ENCODE measurements at regions not wholly inside any gene's neighbourhood (a gene's known extent, or its start where the extent isn't known, plus 50 kb on each side); places are given as distances from the start of the nearest gene placed in this dataset.
"Not testable (repeated sequence)": the region's sequence is repeated elsewhere in the genome, so short reads cannot be mapped to it uniquely, and the experiment has no call there.

DNA sequence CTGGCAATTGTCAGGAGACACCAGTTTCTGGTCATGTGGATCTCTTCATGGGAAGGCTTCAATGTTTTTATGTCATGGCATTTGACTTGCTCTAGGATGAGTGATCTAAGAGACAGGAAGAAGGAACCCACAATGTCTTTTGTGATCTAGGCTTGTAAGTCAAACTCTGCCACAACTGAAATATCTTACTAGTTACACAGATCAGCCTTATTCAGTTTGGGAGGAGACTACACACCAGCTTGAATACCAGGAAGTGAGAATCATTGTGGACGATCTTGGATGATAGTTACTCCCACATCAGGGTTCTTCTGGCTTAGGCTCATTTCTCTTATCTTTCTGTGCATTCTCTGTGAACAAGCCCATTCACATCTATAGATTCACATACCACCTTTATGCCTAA, 236.2 kb upstream of the FBXO33 start:
- no peak overlapping the region for H3K4me3 ChIP-seq (ENCODE audit: low read depth, low read length)
- no peak for DNase-seq (ENCODE audit: low read depth)
- H3K27me3 ChIP-seq (ENCODE audit: control insufficient read depth, insufficient read depth, low read length) = no peaks in the 10 kb centered on the region
- TF ChIP-seq CTCF (IDR thresholded peaks at IDR 0.05; ENCODE audit: insufficient read depth, low read length, poor library complexity, severe bottlenecking) = no peak
- H3K36me3 ChIP-seq (ENCODE audit: control insufficient read depth, insufficient read depth, low read length) = no peaks in the 10 kb centered on the region

GRCh38 chr14:39666386-39666785, 234.2 kb upstream of the FBXO33 start:
- Histone ChIP-seq H3K27me3 (ENCODE audit: control insufficient read depth, insufficient read depth, low read length) (no peaks in the 10 kb centered on the region), H3K4me3 (ENCODE audit: low read depth, low read length) (no peak overlapping the region), H3K36me3 (ENCODE audit: control insufficient read depth, insufficient read depth, low read length) (no peaks in the 10 kb centered on the region)
- no peak for DNase-seq (ENCODE audit: low read depth)
- TF ChIP-seq CTCF (IDR thresholded peaks at IDR 0.05; ENCODE audit: insufficient read depth, low read length, poor library complexity, severe bottlenecking) = no peak

DNA sequence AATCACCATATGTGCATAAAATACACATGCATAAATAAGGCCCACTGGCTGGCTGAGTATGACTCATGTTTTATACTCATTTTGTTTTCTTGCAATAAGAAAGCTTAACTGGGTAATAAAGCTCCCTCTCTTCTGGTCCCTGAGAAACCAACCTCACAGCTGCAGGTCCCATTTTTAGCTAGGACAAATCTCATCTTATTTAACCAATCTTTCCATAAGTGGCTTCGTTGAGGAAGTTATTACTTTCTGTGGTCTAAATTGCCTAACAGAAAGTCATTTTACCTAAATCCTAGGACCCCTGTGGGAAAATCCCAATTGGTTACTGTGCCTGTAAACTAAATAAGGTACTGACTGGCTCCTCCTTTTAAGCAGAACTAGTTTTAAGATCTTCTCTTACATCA, 232.8 kb upstream of the FBXO33 start:
- H3K4me3 ChIP-seq (ENCODE audit: low read depth, low read length) = no peak overlapping the region
- no peak for DNase-seq (ENCODE audit: low read depth)

GRCh38 chr14:39664646-39665045, 232.4 kb upstream of the FBXO33 start:
- H3K4me3 ChIP-seq (ENCODE audit: low read depth, low read length) = no peak overlapping the region
- no peaks in the 10 kb centered on the region for H3K27me3 ChIP-seq (ENCODE audit: control insufficient read depth, insufficient read depth, low read length)
- no peaks in the 10 kb centered on the region for H3K36me3 ChIP-seq (ENCODE audit: control insufficient read depth, insufficient read depth, low read length)
- no peak for TF ChIP-seq CTCF (IDR thresholded peaks at IDR 0.05; ENCODE audit: insufficient read depth, low read length, poor library complexity, severe bottlenecking)
- DNase-seq (ENCODE audit: low read depth) = no peak

More for the DNA sequence above, 232.8 kb upstream of the FBXO33 start:
- Histone ChIP-seq H3K36me3 (ENCODE audit: control insufficient read depth, insufficient read depth, low read length) (no peaks in the 10 kb centered on the region), H3K27me3 (ENCODE audit: control insufficient read depth, insufficient read depth, low read length) (no peaks in the 10 kb centered on the region)
- no peak for TF ChIP-seq CTCF (IDR thresholded peaks at IDR 0.05; ENCODE audit: insufficient read depth, low read length, poor library complexity, severe bottlenecking)

DNA sequence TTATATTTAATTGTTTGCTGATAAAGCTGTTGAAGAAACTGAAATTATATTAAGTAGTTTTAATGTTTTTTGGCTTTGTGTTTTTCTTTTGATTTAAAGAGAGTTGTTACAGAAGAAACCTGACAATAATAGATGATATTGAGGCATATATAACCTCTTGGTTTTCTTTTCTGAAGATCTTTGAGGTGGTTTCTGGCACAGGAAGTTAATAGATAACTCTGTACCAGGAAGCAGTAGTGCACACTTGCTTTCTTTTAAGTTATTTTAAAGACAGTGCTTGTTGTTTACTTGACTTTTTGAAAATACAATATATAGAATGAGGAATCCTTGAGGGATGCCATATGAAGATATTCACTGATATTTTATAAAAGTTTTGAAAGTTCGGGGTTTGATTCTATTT, 209.0 kb upstream of the FBXO33 start:
- TF ChIP-seq CTCF (IDR thresholded peaks at IDR 0.05; ENCODE audit: insufficient read depth, low read length, poor library complexity, severe bottlenecking) = no peak
- H3K27me3 ChIP-seq (ENCODE audit: control insufficient read depth, insufficient read depth, low read length) = no peaks in the 10 kb centered on the region
- DNase-seq (ENCODE audit: low read depth) = no peak
- no peak overlapping the region for H3K4me3 ChIP-seq (ENCODE audit: low read depth, low read length)
- H3K36me3 ChIP-seq (ENCODE audit: control insufficient read depth, insufficient read depth, low read length) = no peaks in the 10 kb centered on the region

DNA sequence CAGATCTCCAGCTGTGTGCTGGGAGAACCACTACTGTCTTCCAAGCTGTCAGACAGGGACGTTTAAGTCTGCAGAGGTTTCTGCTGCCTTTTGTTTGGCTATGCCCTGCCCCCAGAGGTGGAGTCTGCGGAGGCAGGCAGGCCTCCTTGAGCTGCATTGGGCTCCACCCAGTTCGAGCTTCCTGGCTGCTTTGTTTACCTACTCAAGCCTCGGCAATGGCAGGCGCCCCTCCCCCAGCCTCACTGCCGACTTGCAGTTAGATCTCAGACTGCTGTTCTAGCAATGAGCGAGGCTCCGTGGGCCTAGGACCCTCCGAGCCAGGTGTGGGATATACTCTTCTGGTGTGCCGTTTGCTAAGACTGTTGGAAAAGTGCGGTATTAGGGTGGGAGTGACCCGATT, 206.8 kb upstream of the FBXO33 start:
- H3K27me3 ChIP-seq (ENCODE audit: control insufficient read depth, insufficient read depth, low read length); H3K36me3 ChIP-seq (ENCODE audit: control insufficient read depth, insufficient read depth, low read length); DNase-seq (ENCODE audit: low read depth); H3K4me3 ChIP-seq (ENCODE audit: low read depth, low read length): not testable (repeated sequence)
